ENCODE measurements at regions not wholly inside any gene's neighbourhood (a gene's known extent, or its start where the extent isn't known, plus 50 kb on each side); places are given as distances from the start of the nearest gene placed in this dataset.

DNA sequence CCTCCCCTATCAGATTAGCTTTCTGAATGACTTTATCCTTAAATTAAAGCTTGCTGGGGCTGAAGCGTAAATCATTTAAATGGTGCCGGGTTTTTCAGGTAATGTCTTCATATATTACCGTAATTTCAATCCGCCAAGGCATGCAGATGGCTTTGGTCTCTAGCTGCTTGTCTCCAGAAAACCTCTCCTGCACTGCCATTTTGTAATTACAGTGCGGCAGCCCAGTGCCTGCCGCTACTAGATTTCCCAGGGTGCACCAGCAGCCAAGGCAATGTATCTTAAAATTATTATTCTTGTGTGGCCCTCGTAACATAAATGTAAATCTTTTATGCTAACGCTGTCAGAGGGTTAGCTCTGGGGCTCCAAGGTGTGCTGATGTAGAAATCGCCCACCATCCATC is 208.5 kb downstream of the TMEM114 start:
- TF ChIP-seq, protein P1, sequence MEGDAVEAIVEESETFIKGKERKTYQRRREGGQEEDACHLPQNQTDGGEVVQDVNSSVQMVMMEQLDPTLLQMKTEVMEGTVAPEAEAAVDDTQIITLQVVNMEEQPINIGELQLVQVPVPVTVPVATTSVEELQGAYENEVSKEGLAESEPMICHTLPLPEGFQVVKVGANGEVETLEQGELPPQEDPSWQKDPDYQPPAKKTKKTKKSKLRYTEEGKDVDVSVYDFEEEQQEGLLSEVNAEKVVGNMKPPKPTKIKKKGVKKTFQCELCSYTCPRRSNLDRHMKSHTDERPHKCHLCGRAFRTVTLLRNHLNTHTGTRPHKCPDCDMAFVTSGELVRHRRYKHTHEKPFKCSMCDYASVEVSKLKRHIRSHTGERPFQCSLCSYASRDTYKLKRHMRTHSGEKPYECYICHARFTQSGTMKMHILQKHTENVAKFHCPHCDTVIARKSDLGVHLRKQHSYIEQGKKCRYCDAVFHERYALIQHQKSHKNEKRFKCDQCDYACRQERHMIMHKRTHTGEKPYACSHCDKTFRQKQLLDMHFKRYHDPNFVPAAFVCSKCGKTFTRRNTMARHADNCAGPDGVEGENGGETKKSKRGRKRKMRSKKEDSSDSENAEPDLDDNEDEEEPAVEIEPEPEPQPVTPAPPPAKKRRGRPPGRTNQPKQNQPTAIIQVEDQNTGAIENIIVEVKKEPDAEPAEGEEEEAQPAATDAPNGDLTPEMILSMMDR (IDR thresholded peaks at IDR 0.05), result no peak
- TF ChIP-seq EZH2 (IDR thresholded peaks at IDR 0.05), result no peak

Measured in neural progenitor cell (in vitro differentiated cells).